Caco-2 (cell line): ENCODE measurements at regions not wholly inside any gene's neighbourhood (a gene's known extent, or its start where the extent isn't known, plus 50 kb on each side); places are given as distances from the start of the nearest gene placed in this dataset.
A peak's percentile ranks its signal among the peaks of the same experiment; 100 is the strongest.

Source experiments
- BruUV-seq: library from RNA; stranded (reverse); fragments of 400-500 nt; replicated peaks from 2 replicates; lab custom pipeline; 2021; lab: Mats Ljungman, UMichigan
- CTCF ChIA-PET: fragments of 300-600 bp; sonication (Branson Sonifier 250); formaldehyde crosslinking; loops from one replicate; lab custom pipeline; 2022; ENCODE audit warnings: antibody characterized with exemption; lab: Charles Lee
- POLR2A ChIA-PET: fragments of 300-600 bp; sonication (Branson Sonifier 250); formaldehyde crosslinking; loops from one replicate; lab custom pipeline; 2022; ENCODE audit warnings: antibody characterized with exemption; lab: Charles Lee
- DNase-seq, 2 experiments: peaks; one replicate each; pipeline versions ENCODE4 v3.0.0 to v3.0.0-alpha.2; 2020 to 2022
- H3K27me3 ChIP-seq: replicated peaks from 2 replicates; pipeline ENCODE4 v1.6.0; 2011; ENCODE audit warnings: low read length; ENCODE audit not compliant: control insufficient read depth, insufficient read depth
- H3K36me3 ChIP-seq: 2 replicates; pipeline ENCODE4 v1.5.1; 2011; ENCODE audit warnings: low read length; ENCODE audit not compliant: control insufficient read depth, insufficient read depth
- H3K4me1 ChIP-seq: fragments of 250-450 bp; sonication (Bioruptor Pico); 2 replicates; pipeline ENCODE4 v1.5.1; 2020; ENCODE audit warnings: mild to moderate bottlenecking
- H3K4me3 ChIP-seq: 2 replicates; pipeline ENCODE4 v1.5.1; 2011; ENCODE audit warnings: low read depth, mild to moderate bottlenecking, control low read depth, low read length
- H3K9me3 ChIP-seq: fragments of 250-450 bp; sonication (Bioruptor Pico); 2 replicates; pipeline ENCODE4 v1.5.1; 2020; ENCODE audit warnings: mild to moderate bottlenecking, moderate library complexity
- H3K27ac Mint-ChIP-seq: one replicate; pipeline ENCODE4 v1.8.0; 2022; ENCODE audit warnings: mixed read lengths; ENCODE audit not compliant: unreplicated experiment
- H3K27me3 Mint-ChIP-seq: one replicate; pipeline ENCODE4 v1.8.0; 2022; ENCODE audit warnings: mixed read lengths; ENCODE audit not compliant: insufficient read depth, unreplicated experiment
- H3K36me3 Mint-ChIP-seq: one replicate; pipeline ENCODE4 v1.8.0; 2022; ENCODE audit warnings: mild to moderate bottlenecking, mixed read lengths; ENCODE audit not compliant: insufficient read depth, unreplicated experiment
- H3K4me1 Mint-ChIP-seq: one replicate; pipeline ENCODE4 v1.8.0; 2022; ENCODE audit warnings: low read depth, mixed read lengths; ENCODE audit not compliant: unreplicated experiment
- H3K4me3 Mint-ChIP-seq: one replicate; pipeline ENCODE4 v1.8.0; 2022; ENCODE audit warnings: mild to moderate bottlenecking, moderate library complexity, mixed read lengths; ENCODE audit not compliant: unreplicated experiment
- H3K9me3 Mint-ChIP-seq: one replicate; pipeline ENCODE4 v1.8.0; 2022; ENCODE audit warnings: mixed read lengths; ENCODE audit not compliant: unreplicated experiment
- CTCF ChIP-seq, 2 experiments: fragments of 200-600 bp in 1 of 2; IDR thresholded peaks; 1 replicate in 1 of 2; 2 replicates in 1 of 2; pipeline versions ENCODE4 v1.5.1 to v1.8.0; 2011 to 2022; ENCODE audit warnings: antibody characterized with exemption in 1 of 2, control low read depth in 1 of 2, inconsistent platforms in 1 of 2, low read depth in 1 of 2, low read length in 1 of 2, mild to moderate bottlenecking in 1 of 2, moderate library complexity in 1 of 2; ENCODE audit not compliant: insufficient read depth in 1 of 2, severe bottlenecking in 1 of 2, unreplicated experiment in 1 of 2
- intact Hi-C: fragments of 100-400 bp; cut with micrococcal nuclease; formaldehyde crosslinking; loops from one replicate; pipeline ENCODE4 v1.10.0; 2022; ENCODE audit not compliant: unreplicated experiment

DNA sequence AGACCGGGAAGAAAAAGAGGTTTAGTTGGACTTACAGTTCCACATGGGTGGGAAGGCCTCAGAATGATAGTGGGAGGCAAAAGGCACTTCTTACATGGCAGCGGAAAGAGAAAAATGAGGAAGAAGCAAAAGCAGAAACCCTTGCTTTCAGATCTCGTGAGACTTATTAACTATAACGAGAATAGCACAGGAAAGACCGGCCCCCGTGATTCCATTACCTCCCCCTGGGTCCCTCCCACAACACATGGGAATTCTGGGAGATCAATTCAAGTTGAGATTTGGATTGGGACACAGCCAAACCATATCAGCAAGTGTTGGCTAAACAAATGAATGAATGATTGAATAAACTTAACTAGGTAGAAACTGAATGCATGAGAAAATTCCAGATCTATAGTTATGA, 85.3 kb upstream of the PARP11 start:
- Histone ChIP-seq H3K4me1 (peaks cover 21% of the 10 kb centered on the region), H3K27me3 (no peaks in the 10 kb centered on the region), H3K4me3 (no peak overlapping the region), H3K36me3 (no peaks in the 10 kb centered on the region), H3K9me3 (0 out of 2 replicates have a peak, but pooled peaks cover 4% of the 10 kb centered on the region)
- no peak for DNase-seq
- POLR2A ChIA-PET, result no interaction called here
- no peak for TF ChIP-seq CTCF (IDR thresholded peaks at IDR 0.05; ENCODE audit: insufficient read depth in 1 of 2, low read depth in 1 of 2, low read length in 1 of 2, severe bottlenecking in 1 of 2, unreplicated experiment in 1 of 2)
- H3K4me3 Mint-ChIP-seq, result no peak overlapping the region
- peaks cover 3% of the 10 kb centered on the region for H3K27me3 Mint-ChIP-seq
- intact Hi-C loops, result no loop called here
- peaks cover 19% of the 10 kb centered on the region for H3K9me3 Mint-ChIP-seq
- BruUV-seq, result no TSS peak
- H3K4me1 Mint-ChIP-seq, result peaks cover 17% of the 10 kb centered on the region
- no peak overlapping the region for H3K27ac Mint-ChIP-seq
- no peaks in the 10 kb centered on the region for H3K36me3 Mint-ChIP-seq
- CTCF ChIA-PET, result no interaction called here

DNA sequence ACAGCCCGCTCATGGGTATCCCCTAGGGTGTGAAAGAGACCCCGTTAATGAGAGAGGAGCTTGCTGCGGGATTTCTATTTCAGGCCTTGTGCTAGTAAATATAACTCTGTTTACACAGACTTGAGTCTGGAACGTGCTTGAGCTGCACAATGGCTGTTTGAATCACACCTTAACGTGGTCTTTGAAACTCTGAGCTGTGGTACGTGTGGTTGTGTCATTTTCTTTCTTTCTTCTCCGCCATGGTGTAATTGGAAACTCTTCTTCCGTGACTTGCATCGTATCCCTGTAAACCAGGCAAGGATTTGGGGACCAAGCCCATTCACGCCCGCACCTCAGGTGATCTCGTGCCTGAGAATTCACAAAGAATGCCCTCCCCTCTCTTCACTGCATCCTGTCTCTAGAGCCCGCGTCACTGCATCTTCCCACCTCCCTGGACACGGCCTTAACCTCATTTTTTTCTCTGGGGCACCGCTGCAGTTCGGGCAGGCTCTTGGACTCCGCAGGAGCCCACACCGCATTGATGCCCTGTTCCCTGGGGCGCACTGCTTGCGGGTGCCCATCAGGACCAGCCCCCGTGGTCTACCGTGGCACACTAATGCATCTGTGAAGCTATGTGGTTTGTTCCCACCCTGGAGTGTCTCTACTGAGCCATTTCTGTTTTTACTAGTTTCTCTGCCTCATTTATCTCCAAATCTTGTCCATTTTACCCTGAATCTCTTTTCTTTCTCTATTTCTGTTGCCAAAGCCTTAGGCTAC, 78.4 kb upstream of the PARP11 start:
- H3K36me3 Mint-ChIP-seq, result no peaks in the 10 kb centered on the region
- peaks cover 3% of the 10 kb centered on the region; the same call in 1 of the 2 replicates for H3K4me1 ChIP-seq
- no peak overlapping the region for H3K4me3 Mint-ChIP-seq
- H3K4me3 ChIP-seq, result no peak overlapping the region
- no peak for TF ChIP-seq CTCF (IDR thresholded peaks at IDR 0.05; ENCODE audit: insufficient read depth in 1 of 2, low read depth in 1 of 2, low read length in 1 of 2, severe bottlenecking in 1 of 2, unreplicated experiment in 1 of 2)
- POLR2A ChIA-PET, result no interaction called here
- H3K9me3 ChIP-seq, result peaks cover 14% of the 10 kb centered on the region
- peaks cover 12% of the 10 kb centered on the region for H3K4me1 Mint-ChIP-seq
- H3K27ac Mint-ChIP-seq, result no peak overlapping the region
- DNase-seq, result no peak
- peaks cover 3% of the 10 kb centered on the region for H3K27me3 Mint-ChIP-seq
- peaks cover 10% of the 10 kb centered on the region for H3K9me3 Mint-ChIP-seq
- no peaks in the 10 kb centered on the region for H3K36me3 ChIP-seq
- no TSS peak for BruUV-seq
- intact Hi-C loops, result no loop called here
- H3K27me3 ChIP-seq, result no peaks in the 10 kb centered on the region
- CTCF ChIA-PET, result no interaction called here

DNA sequence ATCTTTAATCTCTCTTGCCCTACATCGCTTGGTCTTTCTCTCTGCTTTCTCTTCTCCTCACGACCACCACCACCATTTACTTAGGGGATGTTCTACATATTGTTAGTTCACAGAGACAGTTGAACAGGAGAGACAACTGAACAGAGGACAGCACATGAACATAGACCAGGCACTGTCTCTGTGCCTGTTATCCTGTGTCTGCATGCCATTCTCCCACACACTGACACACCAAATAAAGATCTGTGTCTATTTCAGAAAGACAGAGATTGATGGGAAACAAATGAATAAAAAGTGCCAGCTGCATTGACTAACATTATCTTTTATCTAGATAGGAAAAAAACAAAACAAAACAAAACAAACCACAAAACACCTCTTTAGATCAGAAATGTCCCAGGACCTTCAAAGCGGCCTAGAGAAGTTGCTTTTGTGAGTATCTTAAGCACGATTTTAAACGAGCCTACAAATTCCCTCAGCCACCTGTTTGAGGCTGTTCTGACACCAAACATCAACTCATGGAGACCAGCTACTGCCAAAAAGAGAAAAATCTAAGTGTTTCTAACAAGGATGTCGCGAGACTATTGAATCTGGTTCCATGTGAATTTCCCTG, 77.6 kb upstream of the PARP11 start:
- Histone ChIP-seq H3K36me3 (no peaks in the 10 kb centered on the region), H3K27me3 (no peaks in the 10 kb centered on the region), H3K4me3 (no peak overlapping the region), H3K9me3 (peaks cover 14% of the 10 kb centered on the region), H3K4me1 (peaks cover 3% of the 10 kb centered on the region; the same call in 1 of the 2 replicates)
- POLR2A ChIA-PET, result no interaction called here
- CTCF ChIA-PET, result no interaction called here
- Mint-ChIP-seq H3K4me3 (no peak overlapping the region), H3K27ac (peak overlapping the region; percentile 18), H3K4me1 (peaks cover 12% of the 10 kb centered on the region), H3K9me3 (peaks cover 10% of the 10 kb centered on the region), H3K27me3 (peaks cover 10% of the 10 kb centered on the region), H3K36me3 (no peaks in the 10 kb centered on the region)
- TF ChIP-seq CTCF (IDR thresholded peaks at IDR 0.05; ENCODE audit: insufficient read depth in 1 of 2, low read depth in 1 of 2, low read length in 1 of 2, severe bottlenecking in 1 of 2, unreplicated experiment in 1 of 2), result no peak
- intact Hi-C loops, result no loop called here
- BruUV-seq, result no TSS peak
- no peak for DNase-seq
